Keratinocyte (primary cell): ENCODE measurements at regions not wholly inside any gene's neighbourhood (a gene's known extent, or its start where the extent isn't known, plus 50 kb on each side); places are given as distances from the start of the nearest gene placed in this dataset.

Source experiments
- DNase-seq: peaks from one replicate; pipeline ENCODE4 v3.0.0-alpha.2; 2011; ENCODE audit warnings: low read depth, missing footprints, low spot score
- FAIRE-seq: peaks from 2 replicates; lab custom pipeline; 2011; peaks lifted over from hg19 to GRCh38; lab: Jason Lieb, UNC
- H2AFZ ChIP-seq: 2 replicates; pipeline ENCODE4 v1.6.0; 2012; ENCODE audit warnings: low read length, control low read depth, inconsistent platforms; ENCODE audit not compliant: control insufficient read depth
- H3K27ac ChIP-seq: 2 replicates; pipeline ENCODE4 v1.5.1; 2011; ENCODE audit warnings: low read length; ENCODE audit not compliant: control insufficient read depth, insufficient read depth
- H3K27me3 ChIP-seq: 3 replicates; pipeline ENCODE4 v1.6.0; 2011; ENCODE audit warnings: low read length; ENCODE audit not compliant: control insufficient read depth, insufficient read depth; ENCODE audit errors: extremely low read depth
- H3K36me3 ChIP-seq, 2 experiments: 2 replicates in 1 of 2; 3 replicates in 1 of 2; pipeline ENCODE4 v1.5.1; 2011; ENCODE audit warnings: low read length in 2 of 2, mild to moderate bottlenecking in 1 of 2; ENCODE audit not compliant: control insufficient read depth in 2 of 2, insufficient read depth in 2 of 2; ENCODE audit errors: extremely low read depth in 1 of 2
- H3K4me1 ChIP-seq: 3 replicates; pipeline ENCODE4 v1.5.1; 2011; ENCODE audit warnings: low read length; ENCODE audit not compliant: control insufficient read depth, insufficient read depth; ENCODE audit errors: extremely low read depth
- H3K4me2 ChIP-seq: 3 replicates; pipeline ENCODE4 v1.6.0; 2011; ENCODE audit warnings: low read depth, low read length; ENCODE audit not compliant: control insufficient read depth, insufficient read depth; ENCODE audit errors: extremely low read depth
- H3K4me3 ChIP-seq, 3 experiments: fragments of 200-600 bp in 1 of 3; sonication (generic) in 1 of 3; 2 replicates in 2 of 3; 3 replicates in 1 of 3; pipeline ENCODE4 v1.5.1; 2011 to 2016; ENCODE audit warnings: low read length in 3 of 3, mild to moderate bottlenecking in 3 of 3, control low read depth in 2 of 3, inconsistent platforms in 1 of 3, low read depth in 1 of 3, mixed read lengths in 1 of 3, mixed run types in 1 of 3, moderate library complexity in 1 of 3; ENCODE audit not compliant: control insufficient read depth in 2 of 3, insufficient read depth in 2 of 3; ENCODE audit errors: extremely low read depth in 1 of 3
- H3K79me2 ChIP-seq: 2 replicates; pipeline ENCODE4 v1.6.0; 2012; ENCODE audit warnings: low read length; ENCODE audit not compliant: control insufficient read depth, insufficient read depth
- H3K9ac ChIP-seq: 3 replicates; pipeline ENCODE4 v1.6.0; 2011; ENCODE audit warnings: low read length; ENCODE audit not compliant: control insufficient read depth, insufficient read depth; ENCODE audit errors: extremely low read depth
- H3K9me1 ChIP-seq: 3 replicates; pipeline ENCODE4 v1.6.0; 2011; ENCODE audit warnings: low read length; ENCODE audit not compliant: control insufficient read depth, insufficient read depth; ENCODE audit errors: extremely low read depth
- H3K9me3 ChIP-seq: 2 replicates; pipeline ENCODE4 v1.5.1; 2012; ENCODE audit warnings: low read depth, low read length; ENCODE audit not compliant: control insufficient read depth
- H4K20me1 ChIP-seq: 3 replicates; pipeline ENCODE4 v1.6.0; 2011; ENCODE audit warnings: low read length; ENCODE audit not compliant: control insufficient read depth, insufficient read depth; ENCODE audit errors: extremely low read depth
- EZH2 ChIP-seq: IDR thresholded peaks from one replicate; pipeline ENCODE4 v1.6.1; 2012; ENCODE audit warnings: inconsistent platforms, mild to moderate bottlenecking, low read length, moderate library complexity
- dilution Hi-C: fragments of 300-500 bp; cut with MboI; formaldehyde crosslinking; loops from one replicate; pipeline ENCODE4 v1.7.0; 2020; ENCODE audit warnings: low sequenced_read_pairs; ENCODE audit not compliant: extremely low pct_ligation_motif_present
- TF ChIP-seq, protein P1 (sequence below), 3 experiments: IDR thresholded peaks in 1 of 3; conservative IDR thresholded peaks in 1 of 3; optimal IDR thresholded peaks in 1 of 3; 2 replicates in 2 of 3; 3 replicates in 1 of 3; pipeline versions ENCODE3 to v1.5.1; 2011; ENCODE audit warnings: low read length in 3 of 3, mild to moderate bottlenecking in 3 of 3, moderate library complexity in 2 of 3, control low read depth in 1 of 3, inconsistent platforms in 1 of 3; ENCODE audit not compliant: insufficient read depth in 2 of 3; ENCODE audit errors: extremely low read depth in 1 of 3

GRCh38 chr17:14712611-14713021, 411.7 kb downstream of the HS3ST3B1 start:
- Histone ChIP-seq H3K27me3 (no peaks in the 10 kb centered on the region), H3K36me3 (no peaks in the 10 kb centered on the region), H3K4me1 (no peaks in the 10 kb centered on the region), H3K4me2 (no peak overlapping the region), H3K9ac (no peak overlapping the region), H3K4me3 (no peak overlapping the region), H2AFZ (no peak overlapping the region), H3K9me1 (no peaks in the 10 kb centered on the region), H3K79me2 (no peaks in the 10 kb centered on the region), H3K27ac (no peak overlapping the region), H3K9me3 (no peaks in the 10 kb centered on the region), H4K20me1 (no peaks in the 10 kb centered on the region)
- dilution Hi-C loops: no loop called here
- TF ChIP-seq, protein P1, sequence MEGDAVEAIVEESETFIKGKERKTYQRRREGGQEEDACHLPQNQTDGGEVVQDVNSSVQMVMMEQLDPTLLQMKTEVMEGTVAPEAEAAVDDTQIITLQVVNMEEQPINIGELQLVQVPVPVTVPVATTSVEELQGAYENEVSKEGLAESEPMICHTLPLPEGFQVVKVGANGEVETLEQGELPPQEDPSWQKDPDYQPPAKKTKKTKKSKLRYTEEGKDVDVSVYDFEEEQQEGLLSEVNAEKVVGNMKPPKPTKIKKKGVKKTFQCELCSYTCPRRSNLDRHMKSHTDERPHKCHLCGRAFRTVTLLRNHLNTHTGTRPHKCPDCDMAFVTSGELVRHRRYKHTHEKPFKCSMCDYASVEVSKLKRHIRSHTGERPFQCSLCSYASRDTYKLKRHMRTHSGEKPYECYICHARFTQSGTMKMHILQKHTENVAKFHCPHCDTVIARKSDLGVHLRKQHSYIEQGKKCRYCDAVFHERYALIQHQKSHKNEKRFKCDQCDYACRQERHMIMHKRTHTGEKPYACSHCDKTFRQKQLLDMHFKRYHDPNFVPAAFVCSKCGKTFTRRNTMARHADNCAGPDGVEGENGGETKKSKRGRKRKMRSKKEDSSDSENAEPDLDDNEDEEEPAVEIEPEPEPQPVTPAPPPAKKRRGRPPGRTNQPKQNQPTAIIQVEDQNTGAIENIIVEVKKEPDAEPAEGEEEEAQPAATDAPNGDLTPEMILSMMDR (optimal IDR thresholded peaks at IDR 0.05 in 1 of 3, IDR thresholded peaks at IDR 0.05 in 1 of 3, conservative IDR thresholded peaks at IDR 0.05 in 1 of 3; ENCODE audit: extremely low read depth in 1 of 3, insufficient read depth in 2 of 3, low read length in 3 of 3): no peak
- no peak for TF ChIP-seq EZH2
- DNase-seq (no peak), FAIRE-seq (no peak)

DNA sequence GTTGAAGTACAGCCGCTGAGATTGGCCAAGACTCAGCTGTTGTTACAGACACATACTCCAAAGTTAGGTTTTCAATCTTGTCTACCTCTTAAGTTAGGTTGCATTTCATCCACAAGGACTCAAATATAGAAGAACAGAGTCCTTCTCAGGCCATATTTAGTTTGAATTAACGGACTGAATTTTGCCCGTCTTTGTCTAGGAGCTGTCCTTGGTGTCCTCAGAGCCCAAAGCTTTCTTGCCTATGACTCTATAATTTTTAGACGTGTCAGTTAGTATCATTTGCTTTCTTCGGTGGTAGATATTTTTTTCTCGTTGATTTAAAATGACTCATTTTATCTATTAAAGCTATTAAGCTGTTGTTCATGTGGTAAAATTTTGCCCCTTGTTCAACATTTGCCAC, 403.2 kb downstream of the HS3ST3B1 start:
- H3K4me3 ChIP-seq: no peak overlapping the region
- H3K36me3 ChIP-seq: no peaks in the 10 kb centered on the region
- no peaks in the 10 kb centered on the region for H3K27me3 ChIP-seq
- TF ChIP-seq, protein P1 (optimal IDR thresholded peaks at IDR 0.05 in 1 of 3, IDR thresholded peaks at IDR 0.05 in 1 of 3, conservative IDR thresholded peaks at IDR 0.05 in 1 of 3; ENCODE audit: extremely low read depth in 1 of 3, insufficient read depth in 2 of 3, low read length in 3 of 3): no peak
- TF ChIP-seq EZH2: no peak
- no peaks in the 10 kb centered on the region for H3K4me1 ChIP-seq
- no peak overlapping the region for H3K27ac ChIP-seq
- no peak overlapping the region for H3K9ac ChIP-seq
- H3K79me2 ChIP-seq: no peaks in the 10 kb centered on the region
- no peaks in the 10 kb centered on the region for H4K20me1 ChIP-seq
- H3K9me1 ChIP-seq: no peaks in the 10 kb centered on the region
- FAIRE-seq (no peak), DNase-seq (no peak)
- no peak overlapping the region for H3K4me2 ChIP-seq
- no peak overlapping the region for H2AFZ ChIP-seq
- dilution Hi-C loops: no loop called here
- no peaks in the 10 kb centered on the region for H3K9me3 ChIP-seq
